ENCODE measurements at regions not wholly inside any gene's neighbourhood (a gene's known extent, or its start where the extent isn't known, plus 50 kb on each side); places are given as distances from the start of the nearest gene placed in this dataset.

- Mint-ChIP-seq H3K27ac (no peak overlapping the region), H3K36me3 (no peaks in the 10 kb centered on the region), H3K27me3 (ENCODE audit: low read depth in 3 of 3) (peaks cover 0 to 5% (median 3%) of the 10 kb centered on the region in 3 donors), H3K9me3 (peaks cover 0 to 8% (median 5%) of the 10 kb centered on the region in 7 donors), H3K4me1 (no peaks in the 10 kb centered on the region), H3K4me3 (no peak overlapping the region)
- Histone ChIP-seq H3K4me1 (ENCODE audit: control insufficient read depth in 1 of 2, insufficient read depth in 2 of 2, low read length in 2 of 2) (no peaks in the 10 kb centered on the region), H4K20me1 (ENCODE audit: insufficient read depth, low read length) (no peaks in the 10 kb centered on the region), H3K36me3 (replicated peaks in 1 of 2; ENCODE audit: control insufficient read depth in 1 of 2, insufficient read depth in 2 of 2, low read length in 2 of 2) (no peaks in the 10 kb centered on the region), H2AFZ (ENCODE audit: insufficient read depth, low read depth, low read length, poor library complexity, severe bottlenecking) (no peak overlapping the region), H3K4me2 (replicated peaks; ENCODE audit: extremely low read depth, low read length, poor library complexity, severe bottlenecking) (no peak overlapping the region), H3K27ac (ENCODE audit: low read depth in 1 of 2, low read length in 2 of 2) (no peak overlapping the region), H3K27me3 (ENCODE audit: control insufficient read depth in 2 of 2, insufficient read depth in 2 of 2, low read length in 2 of 2) (no peaks in the 10 kb centered on the region), H3K4me3 (replicated peaks in 1 of 3; ENCODE audit: low read depth in 2 of 3, low read length in 3 of 3) (no peak overlapping the region), H3K9ac (ENCODE audit: insufficient read depth, low read length, poor library complexity, severe bottlenecking) (no peak overlapping the region), H3K9me3 (replicated peaks in 1 of 2; ENCODE audit: control insufficient read depth in 1 of 2, insufficient read depth in 1 of 2, low read length in 2 of 2) (no peaks in the 10 kb centered on the region), H3K79me2 (ENCODE audit: insufficient read depth, low read length) (no peaks in the 10 kb centered on the region)
- intact Hi-C loops (cut with micrococcal nuclease) = no loop called here
- TF ChIP-seq, protein P1, sequence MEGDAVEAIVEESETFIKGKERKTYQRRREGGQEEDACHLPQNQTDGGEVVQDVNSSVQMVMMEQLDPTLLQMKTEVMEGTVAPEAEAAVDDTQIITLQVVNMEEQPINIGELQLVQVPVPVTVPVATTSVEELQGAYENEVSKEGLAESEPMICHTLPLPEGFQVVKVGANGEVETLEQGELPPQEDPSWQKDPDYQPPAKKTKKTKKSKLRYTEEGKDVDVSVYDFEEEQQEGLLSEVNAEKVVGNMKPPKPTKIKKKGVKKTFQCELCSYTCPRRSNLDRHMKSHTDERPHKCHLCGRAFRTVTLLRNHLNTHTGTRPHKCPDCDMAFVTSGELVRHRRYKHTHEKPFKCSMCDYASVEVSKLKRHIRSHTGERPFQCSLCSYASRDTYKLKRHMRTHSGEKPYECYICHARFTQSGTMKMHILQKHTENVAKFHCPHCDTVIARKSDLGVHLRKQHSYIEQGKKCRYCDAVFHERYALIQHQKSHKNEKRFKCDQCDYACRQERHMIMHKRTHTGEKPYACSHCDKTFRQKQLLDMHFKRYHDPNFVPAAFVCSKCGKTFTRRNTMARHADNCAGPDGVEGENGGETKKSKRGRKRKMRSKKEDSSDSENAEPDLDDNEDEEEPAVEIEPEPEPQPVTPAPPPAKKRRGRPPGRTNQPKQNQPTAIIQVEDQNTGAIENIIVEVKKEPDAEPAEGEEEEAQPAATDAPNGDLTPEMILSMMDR (IDR thresholded peaks at IDR 0.05) = no peak
- WGBS (ENCODE audit: insufficient coverage) = 79% methylated on average over 2 of the region's 2 CpGs
- DNase-seq = no peak
Measured at GRCh38 chr7:94304878-94305277, 89.8 kb upstream of the COL1A2 start.

DNA sequence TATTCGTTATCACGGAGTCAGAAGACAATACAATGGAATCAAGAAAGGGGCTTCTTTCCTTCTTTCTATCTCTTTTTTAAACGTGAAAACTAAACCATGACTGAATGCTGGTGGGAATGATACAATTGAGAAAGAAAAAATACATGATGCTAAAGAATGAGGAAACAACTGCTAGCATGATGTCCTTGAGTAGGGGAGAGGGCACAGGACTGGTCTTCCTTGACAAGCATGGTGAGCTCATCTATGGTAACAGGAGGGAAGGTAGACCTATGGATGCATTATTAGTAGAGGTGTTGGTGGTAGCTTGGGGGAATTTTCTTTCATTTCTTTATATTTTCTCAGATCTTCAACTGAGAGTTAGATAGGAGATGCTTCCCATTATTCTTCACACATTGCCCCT, 88.9 kb upstream of the COL1A2 start:
- Histone ChIP-seq H4K20me1 (ENCODE audit: insufficient read depth, low read length) (no peaks in the 10 kb centered on the region), H3K9me3 (replicated peaks in 1 of 2; ENCODE audit: control insufficient read depth in 1 of 2, insufficient read depth in 1 of 2, low read length in 2 of 2) (no peaks in the 10 kb centered on the region), H3K27me3 (ENCODE audit: control insufficient read depth in 2 of 2, insufficient read depth in 2 of 2, low read length in 2 of 2) (no peaks in the 10 kb centered on the region), H3K36me3 (replicated peaks in 1 of 2; ENCODE audit: control insufficient read depth in 1 of 2, insufficient read depth in 2 of 2, low read length in 2 of 2) (no peaks in the 10 kb centered on the region), H3K79me2 (ENCODE audit: insufficient read depth, low read length) (no peaks in the 10 kb centered on the region), H3K27ac (ENCODE audit: low read depth in 1 of 2, low read length in 2 of 2) (no peak overlapping the region), H2AFZ (ENCODE audit: insufficient read depth, low read depth, low read length, poor library complexity, severe bottlenecking) (no peak overlapping the region), H3K4me2 (replicated peaks; ENCODE audit: extremely low read depth, low read length, poor library complexity, severe bottlenecking) (no peak overlapping the region), H3K9ac (ENCODE audit: insufficient read depth, low read length, poor library complexity, severe bottlenecking) (no peak overlapping the region), H3K4me1 (ENCODE audit: control insufficient read depth in 1 of 2, insufficient read depth in 2 of 2, low read length in 2 of 2) (no peaks in the 10 kb centered on the region), H3K4me3 (replicated peaks in 1 of 3; ENCODE audit: low read depth in 2 of 3, low read length in 3 of 3) (no peak overlapping the region)
- peaks cover 0 to 5% (median 3%) of the 10 kb centered on the region in 3 donors for H3K27me3 Mint-ChIP-seq (ENCODE audit: low read depth in 3 of 3)
- no peak overlapping the region for H3K4me3 Mint-ChIP-seq
- WGBS (ENCODE audit: insufficient coverage) = no CpG with 5 or more reads among the region's 3 CpGs
- peaks cover 0 to 8% (median 5%) of the 10 kb centered on the region in 7 donors for H3K9me3 Mint-ChIP-seq
- no peaks in the 10 kb centered on the region for H3K36me3 Mint-ChIP-seq
- DNase-seq = no peak
- H3K4me1 Mint-ChIP-seq = no peaks in the 10 kb centered on the region
- no peak overlapping the region for H3K27ac Mint-ChIP-seq
- intact Hi-C loops (cut with micrococcal nuclease) = no loop called here
- TF ChIP-seq, protein P1 (IDR thresholded peaks at IDR 0.05) = no peak

Measured in CD14-positive monocyte (primary cell).